ENCODE measurements at regions not wholly inside any gene's neighbourhood (a gene's known extent, or its start where the extent isn't known, plus 50 kb on each side); places are given as distances from the start of the nearest gene placed in this dataset.

- in situ Hi-C loops (cut with HindIII; ENCODE audit: low sequenced_read_pairs), result no loop called here
- no peak for DNase-seq (ENCODE audit: low read depth)
- TF ChIP-seq CTCF (IDR thresholded peaks at IDR 0.05; ENCODE audit: low read depth, low read length, missing control alignments), result no peak
- H3K4me3 ChIP-seq (ENCODE audit: low read depth, low read length), result no peak overlapping the region
These were observed 183.4 kb downstream of the AKR1D1 start for GRCh38 chr7:138259675-138260074.

GRCh38 chr7:138267934-138268333, 191.7 kb downstream of the AKR1D1 start:
- in situ Hi-C loops (cut with HindIII; ENCODE audit: low sequenced_read_pairs), result no loop called here
- H3K4me3 ChIP-seq (ENCODE audit: low read depth, low read length), result no peak overlapping the region
- DNase-seq (ENCODE audit: low read depth), result no peak
- no peak for TF ChIP-seq CTCF (IDR thresholded peaks at IDR 0.05; ENCODE audit: low read depth, low read length, missing control alignments)

- DNase-seq (ENCODE audit: low read depth), result no peak
- no peak overlapping the region for H3K4me3 ChIP-seq (ENCODE audit: low read depth, low read length)
- in situ Hi-C loops (cut with HindIII; ENCODE audit: low sequenced_read_pairs), result no loop called here
- TF ChIP-seq CTCF (IDR thresholded peaks at IDR 0.05; ENCODE audit: low read depth, low read length, missing control alignments), result no peak
These were observed 183.2 kb upstream of the TRIM24 start for GRCh38 chr7:138276891-138277290.

GRCh38 chr7:138278601-138279000, 181.5 kb upstream of the TRIM24 start:
- H3K4me3 ChIP-seq (ENCODE audit: low read depth, low read length), result no peak overlapping the region
- TF ChIP-seq CTCF (IDR thresholded peaks at IDR 0.05; ENCODE audit: low read depth, low read length, missing control alignments), result no peak
- no peak for DNase-seq (ENCODE audit: low read depth)
- in situ Hi-C loops (cut with HindIII; ENCODE audit: low sequenced_read_pairs), result no loop called here

GRCh38 chr7:138282997-138283396, 177.1 kb upstream of the TRIM24 start:
- DNase-seq (ENCODE audit: low read depth), result no peak
- no peak for TF ChIP-seq CTCF (IDR thresholded peaks at IDR 0.05; ENCODE audit: low read depth, low read length, missing control alignments)
- in situ Hi-C loops (cut with HindIII; ENCODE audit: low sequenced_read_pairs), result no loop called here
- H3K4me3 ChIP-seq (ENCODE audit: low read depth, low read length), result no peak overlapping the region

GRCh38 chr7:138285129-138285528, 174.9 kb upstream of the TRIM24 start:
- DNase-seq (ENCODE audit: low read depth), result no peak
- in situ Hi-C loops (cut with HindIII; ENCODE audit: low sequenced_read_pairs), result no loop called here
- no peak for TF ChIP-seq CTCF (IDR thresholded peaks at IDR 0.05; ENCODE audit: low read depth, low read length, missing control alignments)
- H3K4me3 ChIP-seq (ENCODE audit: low read depth, low read length), result no peak overlapping the region

- DNase-seq (ENCODE audit: low read depth), result no peak
- H3K4me3 ChIP-seq (ENCODE audit: low read depth, low read length), result no peak overlapping the region
- in situ Hi-C loops (cut with HindIII; ENCODE audit: low sequenced_read_pairs), result no loop called here
- TF ChIP-seq CTCF (IDR thresholded peaks at IDR 0.05; ENCODE audit: low read depth, low read length, missing control alignments), result no peak
These were observed 173.2 kb upstream of the TRIM24 start for GRCh38 chr7:138286846-138287245.

All from astrocyte of the cerebellum (primary cell).